ENCODE measurements at regions not wholly inside any gene's neighbourhood (a gene's known extent, or its start where the extent isn't known, plus 50 kb on each side); places are given as distances from the start of the nearest gene placed in this dataset.

- no peaks in the 10 kb centered on the region for H3K9me3 ChIP-seq (ENCODE audit: control insufficient read depth in 4 of 4, low read length in 3 of 4)
- no peaks in the 10 kb centered on the region for H3K27me3 ChIP-seq (ENCODE audit: control insufficient read depth in 4 of 4, insufficient read depth in 4 of 4, low read length in 3 of 4)
- H3K27ac ChIP-seq (ENCODE audit: low read depth in 1 of 2, low read length in 2 of 2), result no peak overlapping the region
- 94% methylated on average over 4 of the region's 4 CpGs for WGBS
- no peak for TF ChIP-seq RAD21 (IDR thresholded peaks at IDR 0.05)
- no peak for TF ChIP-seq HNF4G (IDR thresholded peaks at IDR 0.05)
- no peak for TF ChIP-seq GABPA (IDR thresholded peaks at IDR 0.05 in 1 of 2, conservative IDR thresholded peaks at IDR 0.05 in 1 of 2)
- no peak for TF ChIP-seq HNF4A (conservative IDR thresholded peaks at IDR 0.05)
- TF ChIP-seq JUND (IDR thresholded peaks at IDR 0.05), result no peak
- TF ChIP-seq FOXA1 (IDR thresholded peaks at IDR 0.05), result no peak
- TF ChIP-seq FOXA2 (IDR thresholded peaks at IDR 0.05), result no peak
- TF ChIP-seq CTCF (IDR thresholded peaks at IDR 0.05; ENCODE audit: low read depth, low read length, missing input control), result no peak
- no peak for TF ChIP-seq ZBTB33 (IDR thresholded peaks at IDR 0.05)
- H3K36me3 ChIP-seq (ENCODE audit: control insufficient read depth in 4 of 4, insufficient read depth in 3 of 4, low read depth in 1 of 4, low read length in 3 of 4), result no peaks in the 10 kb centered on the region
- DNase-seq (ENCODE audit: low spot score), result no peak
- H3K4me3 ChIP-seq (ENCODE audit: low read depth in 1 of 3, low read length in 3 of 3), result no peak overlapping the region
- H3K9ac ChIP-seq (ENCODE audit: low read depth in 1 of 2, low read length in 2 of 2), result no peak overlapping the region
- no peaks in the 10 kb centered on the region for H3K4me1 ChIP-seq (ENCODE audit: control insufficient read depth in 4 of 4, insufficient read depth in 4 of 4, low read length in 3 of 4)
These were observed 80.5 kb upstream of the SEC11C start for GRCh38 chr18:59059140-59059539.

- no peaks in the 10 kb centered on the region for H3K9me3 ChIP-seq (ENCODE audit: control insufficient read depth in 4 of 4, low read length in 3 of 4)
- H3K27me3 ChIP-seq (ENCODE audit: control insufficient read depth in 4 of 4, insufficient read depth in 4 of 4, low read length in 3 of 4), result no peaks in the 10 kb centered on the region
- WGBS, result 60% methylated on average over 3 of the region's 3 CpGs
- H3K27ac ChIP-seq (ENCODE audit: low read depth in 1 of 2, low read length in 2 of 2), result no peak overlapping the region
- TF ChIP-seq SP1 (IDR thresholded peaks at IDR 0.05), result no peak
- TF ChIP-seq GABPA (IDR thresholded peaks at IDR 0.05 in 1 of 2, conservative IDR thresholded peaks at IDR 0.05 in 1 of 2), result no peak
- no peak for TF ChIP-seq RXRA (IDR thresholded peaks at IDR 0.05)
- no peak for TF ChIP-seq ATF3 (IDR thresholded peaks at IDR 0.05)
- no peak for TF ChIP-seq REST (IDR thresholded peaks at IDR 0.05)
- TF ChIP-seq ZBTB33 (IDR thresholded peaks at IDR 0.05), result no peak
- TF ChIP-seq JUND (IDR thresholded peaks at IDR 0.05), result no peak
- no peak for TF ChIP-seq MAX (IDR thresholded peaks at IDR 0.05)
- TF ChIP-seq CTCF (IDR thresholded peaks at IDR 0.05; ENCODE audit: low read depth, low read length, missing input control), result no peak
- no peak for TF ChIP-seq FOXA2 (IDR thresholded peaks at IDR 0.05)
- TF ChIP-seq EGR1 (IDR thresholded peaks at IDR 0.05; ENCODE audit: low read depth in 2 of 2), result no peak
- TF ChIP-seq FOXA1 (IDR thresholded peaks at IDR 0.05), result no peak
- no peak for TF ChIP-seq HNF4A (conservative IDR thresholded peaks at IDR 0.05)
- no peak for TF ChIP-seq HNF4G (IDR thresholded peaks at IDR 0.05)
- TF ChIP-seq RAD21 (IDR thresholded peaks at IDR 0.05), result no peak
- H3K9ac ChIP-seq (ENCODE audit: low read depth in 1 of 2, low read length in 2 of 2), result no peak overlapping the region
- DNase-seq (ENCODE audit: low spot score), result no peak
- H3K4me1 ChIP-seq (ENCODE audit: control insufficient read depth in 4 of 4, insufficient read depth in 4 of 4, low read length in 3 of 4), result no peaks in the 10 kb centered on the region
- no peak overlapping the region for H3K4me3 ChIP-seq (ENCODE audit: low read depth in 1 of 3, low read length in 3 of 3)
- no peaks in the 10 kb centered on the region for H3K36me3 ChIP-seq (ENCODE audit: control insufficient read depth in 4 of 4, insufficient read depth in 3 of 4, low read depth in 1 of 4, low read length in 3 of 4)
These were observed 79.1 kb upstream of the SEC11C start for GRCh38 chr18:59060551-59060950.

Data from liver (tissue), 8 donors.